Uterus (tissue), 3 donors: ENCODE measurements at regions not wholly inside any gene's neighbourhood (a gene's known extent, or its start where the extent isn't known, plus 50 kb on each side); places are given as distances from the start of the nearest gene placed in this dataset.
"Not testable (repeated sequence)": the region's sequence is repeated elsewhere in the genome, so short reads cannot be mapped to it uniquely, and the experiment has no call there.

Experiments used
- DNase-seq, 2 donors: peaks; one replicate each; pipeline ENCODE4 v3.0.0-alpha.2; 2019 to 2020
- H3K27ac ChIP-seq, 2 donors: fragments of 200-600 bp; sonication (generic); 1 replicate in 1 of 2; 2 replicates in 1 of 2; pipeline ENCODE4 v1.5.1; 2016 to 2018
- H3K27me3 ChIP-seq, 2 donors: fragments of 200-600 bp; sonication (generic); one replicate each; pipeline ENCODE4 v1.5.1; 2018 to 2019; ENCODE audit warnings: control low read depth in 1 of 2
- H3K36me3 ChIP-seq, 2 donors: fragments of 200-600 bp; sonication (generic); one replicate each; pipeline ENCODE4 v1.5.1; 2019; ENCODE audit warnings: control low read depth in 1 of 2
- H3K4me1 ChIP-seq, 2 donors: fragments of 200-600 bp; sonication (generic); one replicate each; pipeline ENCODE4 v1.5.1; 2018 to 2019; ENCODE audit warnings: control low read depth in 1 of 2
- H3K4me3 ChIP-seq, 2 donors: fragments of 200-600 bp; sonication (generic); 1 replicate in 1 of 2; 2 replicates in 1 of 2; pipeline ENCODE4 v1.5.1; 2018 to 2019; ENCODE audit warnings: mild to moderate bottlenecking in 1 of 2
- H3K9me3 ChIP-seq, 2 donors: fragments of 200-600 bp; sonication (generic); one replicate each; pipeline ENCODE4 v1.5.1; 2019; ENCODE audit warnings: control low read depth in 1 of 2
- POLR2A ChIP-seq, 2 donors: fragments of 450-650 bp; IDR thresholded peaks; one replicate each; pipeline ENCODE4 v1.6.1; 2016; ENCODE audit warnings: antibody characterized with exemption in 2 of 2, mild to moderate bottlenecking in 1 of 2, moderate library complexity in 1 of 2
- intact Hi-C: fragments of 100-400 bp; cut with DNase I; formaldehyde crosslinking; loops from one replicate; pipeline ENCODE4 v1.15.1; 2023; ENCODE audit warnings: low total_unique reads
- TF ChIP-seq, protein P1 (sequence below), 4 experiments: fragments of 200-600 bp in 2 of 4; fragments of 450-650 bp in 2 of 4; sonication (generic) in 2 of 4; IDR thresholded peaks; one replicate each; pipeline ENCODE4 v1.5.1; 2016 to 2019; ENCODE audit warnings: antibody characterized with exemption in 4 of 4, mild to moderate bottlenecking in 2 of 4, moderate library complexity in 1 of 4
- donor health status: DM: yes; HTN: yes; CAD: no.

DNA sequence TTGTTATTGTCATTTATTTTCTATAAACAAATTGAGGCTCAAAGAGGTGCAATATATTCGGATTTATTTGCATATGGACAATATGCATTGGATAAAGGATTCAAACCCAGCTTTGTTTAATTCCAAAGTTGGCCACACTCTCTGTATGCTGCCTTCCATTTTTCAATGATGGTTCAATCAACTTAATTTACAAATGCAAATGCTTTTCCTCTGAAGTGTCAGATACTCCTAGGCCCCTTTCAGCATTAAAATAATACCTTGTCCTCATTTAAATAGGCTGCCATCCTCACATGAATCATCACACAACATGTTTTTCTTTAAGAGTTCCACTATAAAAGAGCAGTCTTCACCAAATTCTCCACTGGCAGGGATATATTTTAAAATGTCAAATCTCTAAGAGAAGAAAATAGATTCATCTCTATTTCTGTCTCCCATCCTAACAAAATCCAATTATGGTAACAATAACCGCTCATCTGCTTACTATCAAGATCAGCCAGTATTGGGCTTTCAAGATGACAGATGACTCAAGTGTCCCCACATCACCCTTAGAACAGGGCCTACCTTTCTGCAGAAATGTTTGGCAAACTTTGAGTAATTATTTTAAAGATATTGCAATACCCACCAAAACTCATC is 114.8 kb downstream of the SCG2 start:
- TF ChIP-seq POLR2A (IDR thresholded peaks at IDR 0.05): no peak
- TF ChIP-seq, protein P1, sequence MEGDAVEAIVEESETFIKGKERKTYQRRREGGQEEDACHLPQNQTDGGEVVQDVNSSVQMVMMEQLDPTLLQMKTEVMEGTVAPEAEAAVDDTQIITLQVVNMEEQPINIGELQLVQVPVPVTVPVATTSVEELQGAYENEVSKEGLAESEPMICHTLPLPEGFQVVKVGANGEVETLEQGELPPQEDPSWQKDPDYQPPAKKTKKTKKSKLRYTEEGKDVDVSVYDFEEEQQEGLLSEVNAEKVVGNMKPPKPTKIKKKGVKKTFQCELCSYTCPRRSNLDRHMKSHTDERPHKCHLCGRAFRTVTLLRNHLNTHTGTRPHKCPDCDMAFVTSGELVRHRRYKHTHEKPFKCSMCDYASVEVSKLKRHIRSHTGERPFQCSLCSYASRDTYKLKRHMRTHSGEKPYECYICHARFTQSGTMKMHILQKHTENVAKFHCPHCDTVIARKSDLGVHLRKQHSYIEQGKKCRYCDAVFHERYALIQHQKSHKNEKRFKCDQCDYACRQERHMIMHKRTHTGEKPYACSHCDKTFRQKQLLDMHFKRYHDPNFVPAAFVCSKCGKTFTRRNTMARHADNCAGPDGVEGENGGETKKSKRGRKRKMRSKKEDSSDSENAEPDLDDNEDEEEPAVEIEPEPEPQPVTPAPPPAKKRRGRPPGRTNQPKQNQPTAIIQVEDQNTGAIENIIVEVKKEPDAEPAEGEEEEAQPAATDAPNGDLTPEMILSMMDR (IDR thresholded peaks at IDR 0.05): no peak
- H3K36me3 ChIP-seq: no peaks in the 10 kb centered on the region
- intact Hi-C loops: no loop called here

GRCh38 chr2:223488814-223489213 is 113.3 kb downstream of the SCG2 start:
- peak overlapping the region; percentile 13 to 33 for H3K27ac ChIP-seq
- peak; percentile 37 to 61 for DNase-seq
- H3K4me3 ChIP-seq: no peak overlapping the region
- peaks cover 0 to 3% of the 10 kb centered on the region in 2 donors for H3K9me3 ChIP-seq
- H3K36me3 ChIP-seq: no peaks in the 10 kb centered on the region
- H3K4me1 ChIP-seq: no peaks in the 10 kb centered on the region
- no peak for TF ChIP-seq POLR2A (IDR thresholded peaks at IDR 0.05)
- TF ChIP-seq, protein P1 (IDR thresholded peaks at IDR 0.05): no peak
- H3K27me3 ChIP-seq: no peaks in the 10 kb centered on the region
- intact Hi-C loops: no loop called here

More for the DNA sequence above, 114.8 kb downstream of the SCG2 start:
- DNase-seq: no peak
- Histone ChIP-seq H3K27me3 (no peaks in the 10 kb centered on the region), H3K4me3 (no peak overlapping the region), H3K4me1 (no peaks in the 10 kb centered on the region), H3K9me3 (peaks cover 0 to 3% of the 10 kb centered on the region in 2 donors), H3K27ac (peak overlapping the region in 1 of 2 donors; percentile 30)

- Histone ChIP-seq H3K36me3 (no peaks in the 10 kb centered on the region), H3K4me1 (no peaks in the 10 kb centered on the region), H3K27me3 (no peaks in the 10 kb centered on the region), H3K4me3 (no peak overlapping the region), H3K9me3 (peaks cover 0 to 3% of the 10 kb centered on the region in 2 donors), H3K27ac (no peak overlapping the region)
- TF ChIP-seq, protein P1 (IDR thresholded peaks at IDR 0.05): no peak
- no peak for TF ChIP-seq POLR2A (IDR thresholded peaks at IDR 0.05)
- DNase-seq: no peak
- intact Hi-C loops: no loop called here
These were observed 107.7 kb downstream of the SCG2 start for GRCh38 chr2:223494496-223494895.

GRCh38 chr2:223494942-223495341 is 107.2 kb downstream of the SCG2 start:
- Histone ChIP-seq H3K27ac (no peak overlapping the region), H3K27me3 (no peaks in the 10 kb centered on the region), H3K4me3 (no peak overlapping the region), H3K36me3 (no peaks in the 10 kb centered on the region), H3K4me1 (no peaks in the 10 kb centered on the region), H3K9me3 (peaks cover 0 to 3% of the 10 kb centered on the region in 2 donors)
- DNase-seq: no peak
- intact Hi-C loops: no loop called here
- TF ChIP-seq, protein P1 (IDR thresholded peaks at IDR 0.05): no peak
- TF ChIP-seq POLR2A (IDR thresholded peaks at IDR 0.05): no peak

DNA sequence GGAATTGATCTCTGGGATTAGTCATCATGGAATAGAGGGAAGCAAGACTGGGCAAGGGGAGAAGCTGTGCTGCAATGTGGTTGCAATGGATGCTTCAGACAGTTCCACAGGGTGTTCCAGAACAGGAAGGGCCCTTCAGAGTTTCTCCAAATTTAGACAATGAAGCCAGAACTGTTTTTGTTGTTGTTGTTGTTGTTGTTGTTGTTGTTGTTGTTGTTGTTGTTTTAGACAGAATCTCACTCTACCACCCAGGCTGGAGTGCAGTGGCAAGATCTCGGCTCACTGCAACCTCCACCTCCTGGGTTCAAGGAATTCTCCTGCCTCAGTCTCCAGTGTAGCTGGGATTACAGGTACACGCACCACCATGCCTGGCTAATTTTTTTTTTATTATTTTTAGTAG is 105.3 kb downstream of the SCG2 start:
- H3K4me3 ChIP-seq, H3K9me3 ChIP-seq, H3K27ac ChIP-seq, intact Hi-C loops, DNase-seq, H3K36me3 ChIP-seq, H3K4me1 ChIP-seq, H3K27me3 ChIP-seq: not testable (repeated sequence)

DNA sequence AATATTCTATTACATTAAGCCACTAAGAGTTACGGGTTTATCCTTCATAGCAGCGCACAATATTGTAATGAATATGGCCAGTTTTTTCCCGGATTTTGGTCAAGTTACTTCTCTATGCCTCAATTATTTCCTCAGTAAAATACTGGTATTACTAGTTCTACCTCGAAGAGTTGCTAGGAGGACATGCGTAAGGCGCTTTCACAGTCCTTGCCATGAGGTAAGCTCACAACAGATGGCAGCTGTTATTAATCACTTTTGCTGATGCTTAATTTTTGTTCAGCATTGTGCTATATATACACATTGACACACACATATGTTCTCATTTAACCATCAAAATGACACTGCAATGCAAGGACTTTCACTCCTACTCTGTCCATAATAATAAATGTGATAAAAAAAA is 101.5 kb downstream of the SCG2 start:
- DNase-seq: no peak
- Histone ChIP-seq H3K36me3 (no peaks in the 10 kb centered on the region), H3K27me3 (no peaks in the 10 kb centered on the region), H3K4me3 (no peak overlapping the region), H3K4me1 (no peaks in the 10 kb centered on the region), H3K27ac (no peak overlapping the region), H3K9me3 (no peaks in the 10 kb centered on the region)
- intact Hi-C loops: no loop called here
- TF ChIP-seq, protein P1 (IDR thresholded peaks at IDR 0.05): no peak
- no peak for TF ChIP-seq POLR2A (IDR thresholded peaks at IDR 0.05)
